Mesenchymal stem cell (in vitro differentiated cells and primary cell): ENCODE measurements at regions not wholly inside any gene's neighbourhood (a gene's known extent, or its start where the extent isn't known, plus 50 kb on each side); places are given as distances from the start of the nearest gene placed in this dataset.
"Not testable (repeated sequence)": the region's sequence is repeated elsewhere in the genome, so short reads cannot be mapped to it uniquely, and the experiment has no call there.

Experiments
- DNase-seq: peaks from one replicate; pipeline ENCODE4 v3.0.0-alpha.2; 2013
- H2AFZ ChIP-seq: one replicate; pipeline ENCODE4 v1.6.1; 2013; ENCODE audit warnings: low read depth, mild to moderate bottlenecking, control low read depth, inconsistent platforms, low read length, moderate library complexity
- H2AK5ac ChIP-seq: 2 replicates; pipeline ENCODE4 v1.6.1; 2013; ENCODE audit warnings: low read length, moderate library complexity, mild to moderate bottlenecking, inconsistent platforms; ENCODE audit not compliant: severe bottlenecking
- H2BK120ac ChIP-seq: one replicate; pipeline ENCODE4 v1.6.1; 2013; ENCODE audit warnings: low read depth, mild to moderate bottlenecking, inconsistent platforms, low read length, moderate library complexity
- H2BK12ac ChIP-seq, 2 experiments: one replicate each; pipeline ENCODE4 v1.6.1; 2013; ENCODE audit warnings: inconsistent platforms in 2 of 2, low read length in 2 of 2, mild to moderate bottlenecking in 2 of 2, moderate library complexity in 2 of 2, control low read depth in 1 of 2
- H2BK15ac ChIP-seq: one replicate; pipeline ENCODE4 v1.6.1; 2013; ENCODE audit warnings: mild to moderate bottlenecking, low read depth, inconsistent platforms; ENCODE audit not compliant: poor library complexity, severe bottlenecking
- H2BK5ac ChIP-seq: 2 replicates; pipeline ENCODE4 v1.6.1; 2013; ENCODE audit warnings: low read depth, mild to moderate bottlenecking, low read length, control low read depth, inconsistent platforms; ENCODE audit not compliant: poor library complexity, severe bottlenecking
- H3K14ac ChIP-seq, 2 experiments: one replicate each; pipeline ENCODE4 v1.6.1; 2013; ENCODE audit warnings: inconsistent platforms in 2 of 2, low read length in 2 of 2, control low read depth in 1 of 2, mild to moderate bottlenecking in 1 of 2, moderate library complexity in 1 of 2
- H3K18ac ChIP-seq, 2 experiments: one replicate each; pipeline ENCODE4 v1.6.1; 2013; ENCODE audit warnings: inconsistent platforms in 2 of 2, low read length in 2 of 2, control low read depth in 1 of 2, low read depth in 1 of 2, mild to moderate bottlenecking in 1 of 2
- H3K23ac ChIP-seq, 2 experiments: one replicate each; pipeline ENCODE4 v1.6.1; 2013; ENCODE audit warnings: inconsistent platforms in 2 of 2, low read length in 2 of 2, mild to moderate bottlenecking in 2 of 2, moderate library complexity in 2 of 2, control low read depth in 1 of 2
- H3K27ac ChIP-seq: 2 replicates; pipeline ENCODE4 v1.5.1; 2013; ENCODE audit warnings: mild to moderate bottlenecking, moderate library complexity, low read length, control low read depth, inconsistent platforms; ENCODE audit not compliant: poor library complexity, severe bottlenecking
- H3K27me3 ChIP-seq, 2 experiments: 2 replicates each; pipeline versions ENCODE4 v1.6.1 to v1.7.0; 2013; ENCODE audit warnings: low read length in 2 of 2, mild to moderate bottlenecking in 2 of 2, moderate library complexity in 2 of 2, control low read depth in 1 of 2, inconsistent platforms in 1 of 2; ENCODE audit not compliant: control insufficient read depth in 1 of 2, insufficient read depth in 1 of 2
- H3K36me3 ChIP-seq, 2 experiments: 2 replicates each; pipeline versions ENCODE4 v1.6.1 to v1.7.0; 2013; ENCODE audit warnings: low read length in 2 of 2, control low read depth in 1 of 2, inconsistent platforms in 1 of 2, low read depth in 1 of 2, mild to moderate bottlenecking in 1 of 2; ENCODE audit not compliant: insufficient read depth in 2 of 2, control insufficient read depth in 1 of 2
- H3K4ac ChIP-seq, 2 experiments: one replicate each; pipeline ENCODE4 v1.6.1; 2013; ENCODE audit warnings: inconsistent platforms in 2 of 2, low read length in 2 of 2, mild to moderate bottlenecking in 2 of 2, moderate library complexity in 2 of 2, control low read depth in 1 of 2, low read depth in 1 of 2
- H3K4me1 ChIP-seq: 2 replicates; pipeline ENCODE4 v1.6.1; 2013; ENCODE audit warnings: low read depth, low read length, control low read depth; ENCODE audit not compliant: control insufficient read depth, insufficient read depth
- H3K4me2 ChIP-seq: 2 replicates; pipeline ENCODE4 v1.6.1; 2013; ENCODE audit warnings: low read length, mild to moderate bottlenecking, inconsistent platforms; ENCODE audit not compliant: poor library complexity, severe bottlenecking
- H3K4me3 ChIP-seq, 2 experiments: 2 replicates each; pipeline versions ENCODE4 v1.5.1 to v1.7.0; 2013; ENCODE audit warnings: low read length in 2 of 2, mild to moderate bottlenecking in 2 of 2, control low read depth in 1 of 2, low read depth in 1 of 2; ENCODE audit not compliant: insufficient read depth in 1 of 2
- H3K79me1 ChIP-seq: replicated peaks from 2 replicates; pipeline ENCODE4 v1.6.1; 2013; ENCODE audit warnings: mild to moderate bottlenecking, control low read depth, low read length, inconsistent platforms; ENCODE audit not compliant: poor library complexity, severe bottlenecking
- H3K9ac ChIP-seq: 2 replicates; pipeline ENCODE4 v1.7.0; 2013; ENCODE audit warnings: mild to moderate bottlenecking, low read length, moderate library complexity
- H3K9me3 ChIP-seq: 2 replicates; pipeline ENCODE4 v1.7.0; 2013; ENCODE audit warnings: mild to moderate bottlenecking, low read length; ENCODE audit not compliant: control insufficient read depth
- H4K8ac ChIP-seq: one replicate; pipeline ENCODE4 v1.6.1; 2013; ENCODE audit warnings: inconsistent platforms, mild to moderate bottlenecking, low read length, moderate library complexity
- H4K91ac ChIP-seq: one replicate; pipeline ENCODE4 v1.6.1; 2013; ENCODE audit warnings: mild to moderate bottlenecking, low read length, inconsistent platforms
- WGBS: methylation state at CpG from one replicate; pipeline ENCODE4 v1.1.7; 2013; ENCODE audit warnings: mixed read lengths; 5-methylcytosine and 5-hydroxymethylcytosine counted together

- H2AFZ ChIP-seq, result no peak overlapping the region
- peak; percentile 26 for DNase-seq
Measured at GRCh38 chrX:109889289-109890006, 113.5 kb upstream of the TMEM164 start.

DNA sequence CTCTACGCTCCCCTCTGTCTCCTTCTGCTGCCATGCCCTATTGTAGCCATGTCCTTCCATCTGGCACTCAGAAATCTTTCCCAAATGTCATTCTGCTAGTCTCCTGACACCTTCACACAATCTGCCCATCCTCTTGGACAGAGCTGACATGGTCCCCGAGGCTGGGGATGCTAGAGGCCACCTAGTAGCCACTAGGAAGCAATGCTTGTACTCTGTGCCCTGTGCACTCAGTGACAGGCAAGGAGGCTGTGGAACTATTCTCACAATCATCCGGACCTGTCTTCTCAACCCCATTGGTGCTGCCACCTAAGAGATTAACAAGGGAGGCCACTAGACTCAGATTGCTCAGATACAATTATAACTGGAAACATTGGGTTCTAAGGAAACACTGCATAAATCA is 112.6 kb upstream of the TMEM164 start:
- no peak overlapping the region for H2AK5ac ChIP-seq
- H3K14ac ChIP-seq, result no peak overlapping the region
- no peaks in the 10 kb centered on the region for H3K36me3 ChIP-seq
- H3K18ac ChIP-seq, result no peak overlapping the region
- no peak overlapping the region for H3K4me2 ChIP-seq
- H3K4me1 ChIP-seq, result no peaks in the 10 kb centered on the region
- H2AFZ ChIP-seq, result no peak overlapping the region
- no peak overlapping the region for H3K9ac ChIP-seq
- H3K4me3 ChIP-seq, result no peak overlapping the region
- no peak overlapping the region for H4K91ac ChIP-seq
- H2BK12ac ChIP-seq, result no peak overlapping the region
- H3K4ac ChIP-seq, result no peak overlapping the region
- no peaks in the 10 kb centered on the region for H3K9me3 ChIP-seq
- H2BK15ac ChIP-seq, result no peak overlapping the region
- H2BK5ac ChIP-seq, result no peak overlapping the region
- 90% methylated on average over 3 of the region's 3 CpGs for WGBS
- H3K23ac ChIP-seq, result no peak overlapping the region
- H4K8ac ChIP-seq, result no peak overlapping the region
- H2BK120ac ChIP-seq, result no peak overlapping the region
- H3K79me1 ChIP-seq, result no peaks in the 10 kb centered on the region
- DNase-seq, result no peak
- no peak overlapping the region for H3K27ac ChIP-seq
- peaks cover 0 to 30% of the 10 kb centered on the region in 2 experiments for H3K27me3 ChIP-seq

More at GRCh38 chrX:109889289-109890006, 113.5 kb upstream of the TMEM164 start:
- Histone ChIP-seq H3K4ac (no peak overlapping the region), H2BK120ac (no peak overlapping the region), H2BK12ac (no peak overlapping the region), H3K79me1 (no peaks in the 10 kb centered on the region), H2AK5ac (no peak overlapping the region), H3K27me3 (peaks cover 0 to 29% of the 10 kb centered on the region in 2 experiments), H3K27ac (no peak overlapping the region), H3K4me2 (no peak overlapping the region), H3K36me3 (no peaks in the 10 kb centered on the region), H3K9me3 (no peaks in the 10 kb centered on the region), H3K4me3 (no peak overlapping the region), H3K9ac (no peak overlapping the region), H2BK5ac (no peak overlapping the region), H2BK15ac (no peak overlapping the region), H3K4me1 (no peaks in the 10 kb centered on the region), H3K23ac (no peak overlapping the region), H4K8ac (no peak overlapping the region), H3K14ac (no peak overlapping the region), H3K18ac (no peak overlapping the region), H4K91ac (no peak overlapping the region)
- 77% methylated on average over 2 of the region's 4 CpGs for WGBS

- H3K18ac ChIP-seq, result no peak overlapping the region
- no peak overlapping the region for H3K4ac ChIP-seq
- no peak overlapping the region for H3K23ac ChIP-seq
- H2AK5ac ChIP-seq, result no peak overlapping the region
- no peak overlapping the region for H4K8ac ChIP-seq
- no peak overlapping the region for H3K9ac ChIP-seq
- DNase-seq, result peak; percentile 63
- no peaks in the 10 kb centered on the region for H3K4me1 ChIP-seq
- no peak overlapping the region for H4K91ac ChIP-seq
- H2BK120ac ChIP-seq, result no peak overlapping the region
- H3K27ac ChIP-seq, result no peak overlapping the region
- no peak overlapping the region for H2BK15ac ChIP-seq
- no peaks in the 10 kb centered on the region for H3K79me1 ChIP-seq
- no peak overlapping the region for H2AFZ ChIP-seq
- H3K4me3 ChIP-seq, result no peak overlapping the region
- H3K27me3 ChIP-seq, result peaks cover 0 to 26% of the 10 kb centered on the region in 2 experiments
- no peak overlapping the region for H3K4me2 ChIP-seq
- no peak overlapping the region for H2BK12ac ChIP-seq
- no peak overlapping the region for H3K14ac ChIP-seq
- no peaks in the 10 kb centered on the region for H3K36me3 ChIP-seq
- WGBS, result 35% methylated on average over 6 of the region's 7 CpGs
- H3K9me3 ChIP-seq, result no peaks in the 10 kb centered on the region
- no peak overlapping the region for H2BK5ac ChIP-seq
Measured at GRCh38 chrX:109890910-109891502, 111.9 kb upstream of the TMEM164 start.

- not testable (repeated sequence) for H3K9me3 ChIP-seq, H3K79me1 ChIP-seq, H2BK15ac ChIP-seq, H3K27ac ChIP-seq, H3K9ac ChIP-seq, H3K4me1 ChIP-seq, H2BK12ac ChIP-seq, H3K27me3 ChIP-seq, H3K4me3 ChIP-seq, H3K4ac ChIP-seq, H3K23ac ChIP-seq, H2AK5ac ChIP-seq, H3K18ac ChIP-seq, H2BK5ac ChIP-seq, H3K4me2 ChIP-seq, H2BK120ac ChIP-seq, H4K91ac ChIP-seq, H3K36me3 ChIP-seq, H2AFZ ChIP-seq, H3K14ac ChIP-seq, H4K8ac ChIP-seq, DNase-seq
- WGBS, result no CpG with 5 or more reads among the region's 1 CpG
Measured at GRCh38 chrX:109896024-109896423, 106.9 kb upstream of the TMEM164 start.
